NT2/D1 (cell line): ENCODE measurements at regions not wholly inside any gene's neighbourhood (a gene's known extent, or its start where the extent isn't known, plus 50 kb on each side); places are given as distances from the start of the nearest gene placed in this dataset.
A peak's percentile ranks its signal among the peaks of the same experiment; 100 is the strongest.
"Not testable (repeated sequence)": the region's sequence is repeated elsewhere in the genome, so short reads cannot be mapped to it uniquely, and the experiment has no call there.

Source experiments
- DNase-seq: peaks from one replicate; pipeline ENCODE4 v3.0.0-alpha.2; 2011; ENCODE audit warnings: low read depth, low spot score
- H3K27me3 ChIP-seq: 2 replicates; pipeline ENCODE4 v1.6.0; 2011; ENCODE audit warnings: mild to moderate bottlenecking; ENCODE audit not compliant: insufficient read length, insufficient read depth
- H3K36me3 ChIP-seq: 2 replicates; pipeline ENCODE4 v1.6.1; 2011; ENCODE audit warnings: mild to moderate bottlenecking, low read length, mixed read lengths; ENCODE audit not compliant: insufficient read depth, insufficient read length
- H3K4me1 ChIP-seq: 2 replicates; pipeline ENCODE4 v1.5.1; 2011; ENCODE audit not compliant: insufficient read depth, insufficient read length
- H3K4me3 ChIP-seq: 2 replicates; pipeline ENCODE4 v1.5.1; 2011; ENCODE audit warnings: low read depth; ENCODE audit not compliant: insufficient read length
- H3K9ac ChIP-seq: 2 replicates; pipeline ENCODE4 v1.6.0; 2011; ENCODE audit warnings: low read depth; ENCODE audit not compliant: insufficient read length
- H3K9me3 ChIP-seq: 2 replicates; pipeline ENCODE4 v1.5.1; 2011; ENCODE audit warnings: mild to moderate bottlenecking, low read length; ENCODE audit not compliant: insufficient read depth
- SUZ12 ChIP-seq: IDR thresholded peaks from 2 replicates; pipeline ENCODE4 v1.6.1; 2011; ENCODE audit not compliant: insufficient read length, insufficient read depth; ENCODE audit errors: extremely low read depth
- YY1 ChIP-seq: IDR thresholded peaks from 2 replicates; pipeline ENCODE4 v1.6.1; 2011; ENCODE audit not compliant: insufficient read length, insufficient read depth
- ZNF274 ChIP-seq: IDR thresholded peaks from 2 replicates; pipeline ENCODE4 v1.6.1; 2011; ENCODE audit warnings: mild to moderate bottlenecking, low read depth, low read length

DNA sequence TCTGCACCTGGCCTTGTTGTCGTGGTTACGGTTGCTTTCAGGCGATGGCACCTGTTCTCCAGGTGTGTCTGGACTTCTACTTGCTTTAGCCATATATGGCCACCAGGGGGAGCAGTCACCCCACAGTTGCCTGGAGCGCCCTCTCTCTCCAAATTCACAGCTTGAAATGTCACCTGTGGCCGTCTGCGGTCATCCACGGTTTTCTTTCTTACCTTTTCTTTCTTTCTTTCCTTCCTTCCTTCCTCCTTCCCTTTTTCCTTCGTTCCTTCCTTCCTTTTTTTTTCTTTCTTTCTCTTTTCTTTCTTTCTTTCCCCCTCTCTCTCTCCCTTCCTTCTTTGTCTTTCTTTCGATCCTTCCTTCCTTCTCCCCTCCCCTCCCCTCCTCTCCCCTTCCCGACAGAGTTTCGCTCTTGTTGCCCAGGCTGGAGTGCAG lies 150.5 kb upstream of the VKORC1L1 start:
- H3K9ac ChIP-seq: no peak overlapping the region
- peak; percentile 23 for DNase-seq
- no peaks in the 10 kb centered on the region for H3K27me3 ChIP-seq
- TF ChIP-seq SUZ12 (no peak), YY1 (no peak), ZNF274 (no peak)
- H3K36me3 ChIP-seq: peaks cover 11% of the 10 kb centered on the region
- H3K9me3 ChIP-seq: no peaks in the 10 kb centered on the region
- H3K4me3 ChIP-seq: no peak overlapping the region
- no peaks in the 10 kb centered on the region for H3K4me1 ChIP-seq

DNA sequence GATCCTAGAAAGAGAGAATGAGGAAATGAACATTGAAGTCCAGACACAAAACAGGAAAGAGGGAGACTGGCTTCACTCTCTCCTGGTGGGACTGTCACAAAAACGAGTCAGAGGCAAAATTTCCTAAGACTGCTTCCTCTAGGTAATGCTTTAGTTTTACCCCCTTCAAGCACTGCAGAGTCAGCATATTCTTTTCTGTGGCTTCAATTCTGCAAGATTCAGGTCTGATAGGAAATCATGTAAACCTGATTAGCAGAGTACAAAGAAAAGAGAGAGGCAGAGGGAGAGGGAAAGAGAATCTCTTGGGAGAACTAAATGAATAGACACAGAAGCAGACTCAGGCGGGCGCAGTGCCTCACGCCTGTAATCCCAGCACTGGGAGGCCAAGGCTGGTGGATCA lies 145.7 kb upstream of the VKORC1L1 start:
- not testable (repeated sequence) for H3K4me1 ChIP-seq, H3K9ac ChIP-seq, H3K4me3 ChIP-seq, H3K9me3 ChIP-seq, H3K27me3 ChIP-seq, DNase-seq
- H3K36me3 ChIP-seq: peaks cover 11% of the 10 kb centered on the region

DNA sequence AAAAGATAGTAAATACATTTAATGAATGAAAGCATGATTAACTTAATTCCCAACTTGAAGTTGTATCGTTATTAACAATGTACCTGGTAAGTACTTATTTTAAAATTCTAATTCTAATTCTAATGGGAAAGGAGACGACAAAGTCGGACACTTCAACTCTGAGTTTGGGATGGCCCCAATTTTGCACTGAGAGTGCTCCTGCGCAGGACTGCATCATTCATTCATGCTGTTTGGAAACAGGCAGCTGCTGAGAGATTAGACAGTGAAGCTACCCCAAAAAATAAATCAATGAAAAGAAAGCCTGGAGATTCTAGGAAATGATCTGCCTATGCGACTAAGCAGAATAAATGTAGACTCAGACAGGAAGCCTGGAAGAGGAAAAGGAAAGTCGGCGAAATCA lies 141.7 kb upstream of the VKORC1L1 start:
- Histone ChIP-seq H3K9ac (peak overlapping the region; percentile 76), H3K27me3 (no peaks in the 10 kb centered on the region), H3K9me3 (no peaks in the 10 kb centered on the region), H3K4me3 (peak overlapping the region; percentile 39), H3K4me1 (peaks cover 2% of the 10 kb centered on the region), H3K36me3 (peaks cover 14% of the 10 kb centered on the region)
- TF ChIP-seq YY1 (no peak), ZNF274 (no peak), SUZ12 (no peak)
- DNase-seq: no peak

DNA sequence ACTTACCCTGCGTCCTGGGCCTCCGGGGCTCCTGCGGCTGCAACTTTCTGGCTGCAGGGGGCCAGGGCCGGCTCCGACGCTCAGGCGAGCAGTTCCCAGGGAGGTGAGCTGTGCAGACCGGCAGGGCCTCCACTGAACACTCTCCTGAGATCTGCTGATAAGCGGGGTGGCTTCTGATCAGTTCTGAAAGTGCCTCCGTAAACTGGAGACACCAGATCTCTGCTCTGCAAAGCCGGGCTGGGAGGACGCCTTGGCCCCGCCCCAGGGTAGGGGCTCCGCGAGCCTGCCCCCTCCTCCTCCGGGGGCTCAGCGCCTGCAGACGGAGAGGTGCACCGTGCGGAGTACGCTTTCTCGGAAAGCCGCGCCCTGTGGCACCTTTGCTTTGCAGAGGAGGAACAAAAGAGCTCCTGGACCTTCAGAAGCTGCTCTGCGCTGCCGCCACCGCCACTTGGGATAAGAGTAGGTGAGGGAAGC lies 141.3 kb upstream of the VKORC1L1 start:
- peak overlapping the region; percentile 39 for H3K4me3 ChIP-seq
- peak; percentile 61 for DNase-seq
- H3K36me3 ChIP-seq: peaks cover 14% of the 10 kb centered on the region
- H3K4me1 ChIP-seq: peaks cover 2% of the 10 kb centered on the region
- no peaks in the 10 kb centered on the region for H3K9me3 ChIP-seq
- TF ChIP-seq YY1: no peak
- no peak for TF ChIP-seq SUZ12
- TF ChIP-seq ZNF274: no peak
- H3K27me3 ChIP-seq: no peaks in the 10 kb centered on the region
- peak overlapping the region; percentile 76 for H3K9ac ChIP-seq

DNA sequence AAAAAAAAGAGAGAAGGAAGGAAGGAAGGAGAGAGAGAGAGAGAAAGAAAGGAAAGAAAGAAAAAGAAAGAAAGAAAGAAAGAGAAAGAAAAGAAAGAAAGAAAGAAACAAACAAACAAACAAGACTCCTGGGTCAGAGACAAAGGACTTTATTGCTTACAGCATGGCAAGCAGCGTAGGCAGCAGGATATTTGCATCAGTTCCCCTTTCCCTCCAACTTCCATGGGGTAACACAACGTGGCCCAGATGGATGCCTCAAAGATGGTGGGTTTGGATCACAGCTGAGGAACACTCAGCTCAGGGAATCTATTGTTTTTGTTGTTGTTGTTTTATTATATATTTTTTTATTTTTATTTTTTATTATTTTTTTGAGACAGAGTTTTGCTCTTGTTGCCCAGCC lies 128.5 kb upstream of the VKORC1L1 start:
- H3K9ac ChIP-seq: no peak overlapping the region
- H3K4me3 ChIP-seq: no peak overlapping the region
- DNase-seq: no peak
- TF ChIP-seq YY1: no peak
- H3K27me3 ChIP-seq: no peaks in the 10 kb centered on the region
- H3K36me3 ChIP-seq: peaks cover 17% of the 10 kb centered on the region
- H3K4me1 ChIP-seq: peaks cover 4% of the 10 kb centered on the region
- no peaks in the 10 kb centered on the region for H3K9me3 ChIP-seq

DNA sequence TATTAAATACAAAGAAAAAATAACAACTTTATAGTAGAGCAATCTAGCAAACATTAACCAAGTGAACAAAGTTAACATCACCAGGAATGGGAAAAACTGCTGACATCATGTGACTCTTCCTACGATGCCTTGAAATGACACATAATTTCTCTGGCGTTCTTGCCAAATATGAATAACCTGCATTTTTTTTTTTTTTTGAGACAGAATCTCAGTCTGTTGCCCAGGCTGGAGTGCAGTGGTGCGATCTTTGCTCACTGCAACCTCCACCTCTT lies 126.5 kb upstream of the VKORC1L1 start:
- H3K9ac ChIP-seq: no peak overlapping the region
- H3K27me3 ChIP-seq: no peaks in the 10 kb centered on the region
- DNase-seq: no peak
- no peak for TF ChIP-seq ZNF274
- no peak for TF ChIP-seq YY1
- no peak for TF ChIP-seq SUZ12
- H3K4me1 ChIP-seq: peaks cover 4% of the 10 kb centered on the region
- H3K4me3 ChIP-seq: no peak overlapping the region
- no peaks in the 10 kb centered on the region for H3K9me3 ChIP-seq
- H3K36me3 ChIP-seq: peaks cover 8% of the 10 kb centered on the region

DNA sequence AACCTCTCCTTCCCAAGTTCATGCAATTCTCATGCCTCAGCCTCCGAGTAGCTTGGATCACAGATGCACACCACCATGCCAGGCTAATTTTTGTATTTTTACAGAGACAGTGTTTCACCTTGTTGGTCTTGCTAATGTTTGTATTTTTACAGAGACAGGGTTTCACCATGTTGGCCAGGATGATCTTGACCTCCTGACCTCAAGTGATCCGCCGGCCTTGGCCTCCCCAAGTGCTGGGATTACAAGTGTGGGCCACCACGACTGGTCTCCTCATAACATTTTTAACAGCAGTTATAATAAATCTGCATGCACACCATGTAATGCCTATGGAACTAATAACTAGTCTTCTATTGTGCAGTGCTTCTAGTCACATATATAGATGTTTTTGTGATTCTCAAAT lies 123.8 kb upstream of the VKORC1L1 start:
- no peak overlapping the region for H3K4me3 ChIP-seq
- peaks cover 25% of the 10 kb centered on the region for H3K36me3 ChIP-seq
- TF ChIP-seq ZNF274 (no peak), YY1 (no peak), SUZ12 (no peak)
- no peaks in the 10 kb centered on the region for H3K9me3 ChIP-seq
- no peaks in the 10 kb centered on the region for H3K27me3 ChIP-seq
- H3K4me1 ChIP-seq: peaks cover 4% of the 10 kb centered on the region
- H3K9ac ChIP-seq: no peak overlapping the region
- DNase-seq: no peak

DNA sequence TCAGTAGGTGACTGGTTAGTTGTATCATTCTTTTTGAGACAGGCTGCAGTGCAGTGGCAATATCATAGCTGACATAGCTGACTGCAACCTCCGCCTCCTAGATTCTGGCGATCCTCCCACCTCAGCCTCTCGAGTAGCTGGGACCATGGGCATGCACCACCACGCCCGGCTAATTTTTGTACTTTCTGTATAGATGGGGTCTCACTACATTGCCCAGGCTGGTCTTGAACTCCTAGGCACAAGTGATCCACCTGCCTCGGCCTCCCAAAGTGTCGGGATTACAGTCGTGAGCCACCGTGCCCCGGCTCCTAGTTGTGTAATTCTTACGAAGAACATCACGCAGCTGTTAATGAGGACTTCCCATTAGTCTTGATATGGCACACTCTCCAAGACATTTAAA lies 123.4 kb upstream of the VKORC1L1 start:
- peaks cover 4% of the 10 kb centered on the region for H3K4me1 ChIP-seq
- H3K4me3 ChIP-seq: no peak overlapping the region
- H3K36me3 ChIP-seq: peaks cover 28% of the 10 kb centered on the region
- no peak for TF ChIP-seq SUZ12
- TF ChIP-seq ZNF274: no peak
- no peak for TF ChIP-seq YY1
- DNase-seq: no peak
- H3K9ac ChIP-seq: no peak overlapping the region
- H3K27me3 ChIP-seq: no peaks in the 10 kb centered on the region
- no peaks in the 10 kb centered on the region for H3K9me3 ChIP-seq
